HG02798 (cell line): ENCODE measurements at regions not wholly inside any gene's neighbourhood (a gene's known extent, or its start where the extent isn't known, plus 50 kb on each side); places are given as distances from the start of the nearest gene placed in this dataset.

Experiments used
- ATAC-seq: cut with Tn5 transposase; IDR thresholded peaks from one replicate; pipeline ENCODE4 v1.9.1; 2021; ENCODE audit warnings: mild to moderate bottlenecking; ENCODE audit not compliant: unreplicated experiment, poor library complexity

DNA sequence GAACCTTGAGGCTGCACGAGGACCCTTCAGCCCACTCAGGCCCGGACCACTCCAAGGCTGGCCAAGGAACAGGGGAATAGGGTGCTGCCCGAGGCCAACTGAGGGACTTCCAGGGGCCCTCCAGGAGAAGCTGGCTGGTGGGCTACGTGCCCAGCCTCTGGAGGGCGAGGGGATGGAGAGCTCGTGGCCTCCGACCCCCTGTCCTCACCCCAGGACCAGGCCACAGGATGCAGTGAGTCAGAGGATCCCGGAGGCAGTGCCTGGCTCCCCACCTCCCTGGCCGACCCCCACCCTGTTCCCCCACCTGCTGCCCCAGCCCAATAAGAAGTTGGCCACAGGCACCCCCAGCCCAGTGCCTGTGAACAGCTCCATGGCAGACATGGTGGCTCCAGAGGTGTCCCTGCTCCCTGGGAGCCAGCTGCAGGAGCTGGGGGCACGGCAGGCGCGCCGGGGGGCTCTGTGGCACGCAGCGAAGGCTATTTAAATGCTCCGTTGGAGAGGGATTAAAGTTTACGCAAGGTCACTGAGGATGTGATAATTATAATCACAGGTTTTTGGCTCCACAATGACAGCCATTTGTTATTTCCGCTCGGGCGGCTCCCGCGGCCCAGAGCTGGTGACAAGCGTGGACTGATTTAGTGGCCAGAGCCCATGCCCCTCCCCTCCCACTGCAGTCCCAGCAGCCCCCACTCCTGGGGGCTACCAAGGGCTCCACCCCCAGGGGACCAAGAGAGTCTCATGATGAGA lies 95.7 kb upstream of the NKX1-1 start:
- no peak for ATAC-seq

DNA sequence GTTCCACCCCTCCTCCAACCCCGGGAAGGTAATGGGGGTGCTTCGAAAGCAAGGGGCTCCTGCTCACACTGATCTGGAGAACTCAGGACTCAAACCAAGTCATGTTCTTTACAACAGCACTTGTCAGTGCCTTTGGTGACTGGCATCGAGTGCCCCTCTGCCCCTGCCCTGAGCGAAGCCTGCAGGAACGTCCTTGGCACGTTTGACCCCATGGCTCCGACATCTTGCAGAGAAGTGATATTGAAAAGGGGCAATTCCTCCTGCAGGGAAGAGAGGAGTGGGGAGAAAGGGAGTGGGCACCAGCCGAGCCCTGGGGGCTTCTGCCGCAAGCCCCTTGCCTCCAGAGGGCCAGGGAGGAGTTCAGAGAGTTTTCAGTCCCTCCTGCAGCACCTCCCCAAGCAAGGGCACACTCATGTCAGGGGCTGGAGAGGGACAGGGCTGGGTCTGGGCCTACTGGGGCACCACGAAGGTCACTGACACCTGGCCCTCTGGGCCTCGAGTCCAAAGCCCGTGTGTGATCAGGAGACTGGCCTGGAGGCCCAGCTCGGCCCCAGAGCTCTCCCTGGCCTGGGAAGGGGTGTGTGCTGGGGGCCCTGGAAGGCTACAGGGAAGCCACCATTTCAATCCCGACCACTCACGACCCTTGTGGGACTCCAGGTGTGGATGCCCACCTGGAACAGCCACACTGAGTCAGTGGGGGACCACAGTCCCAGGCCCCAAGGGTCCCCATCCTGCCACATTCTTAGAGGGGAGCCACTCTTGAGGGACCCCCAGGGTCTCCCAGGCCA lies 94.9 kb upstream of the NKX1-1 start:
- no peak for ATAC-seq

GRCh38 chr4:1500231-1500965 lies 94.2 kb upstream of the NKX1-1 start:
- no peak for ATAC-seq

- no peak for ATAC-seq
These were observed 93.2 kb upstream of the NKX1-1 start for GRCh38 chr4:1499465-1499864.

GRCh38 chr4:1497189-1497801 lies 91.1 kb upstream of the NKX1-1 start:
- no peak for ATAC-seq

- no peak for ATAC-seq
These were observed 89.9 kb upstream of the NKX1-1 start for GRCh38 chr4:1496116-1496642.

DNA sequence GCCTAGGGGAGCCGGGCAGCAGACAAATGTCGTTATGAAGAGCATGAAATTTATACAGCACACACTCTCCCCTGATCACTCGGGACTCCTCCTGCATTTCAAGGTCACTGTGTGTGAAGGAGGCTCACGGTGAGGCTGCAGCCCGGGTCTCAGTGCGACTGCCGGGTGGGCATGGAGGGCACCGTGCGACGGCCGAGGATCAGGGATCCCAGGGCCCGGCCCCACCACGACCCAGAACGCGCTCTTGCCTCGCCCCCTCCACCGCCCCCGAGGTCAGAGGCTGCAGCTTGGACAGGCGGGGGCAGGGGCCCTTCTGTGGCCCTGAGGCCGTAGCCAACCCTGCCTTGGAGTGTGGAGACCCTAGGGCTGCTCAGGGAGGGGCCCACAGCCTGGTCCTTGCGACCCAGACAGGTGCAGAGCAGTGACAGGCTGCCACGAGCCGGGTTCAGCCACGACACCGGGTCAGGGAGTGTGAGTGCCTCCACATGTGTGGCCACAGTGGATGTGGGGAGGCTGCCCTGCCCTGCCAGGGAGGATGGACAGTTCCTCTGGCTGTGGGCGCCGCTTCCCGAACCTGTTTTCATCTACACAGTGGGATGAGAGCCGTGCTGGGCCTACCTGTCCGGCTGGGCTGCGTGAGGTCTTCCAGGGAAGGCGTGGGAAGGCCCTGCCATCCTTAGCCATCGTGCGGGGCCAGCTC lies 89.3 kb upstream of the NKX1-1 start:
- ATAC-seq: no peak

DNA sequence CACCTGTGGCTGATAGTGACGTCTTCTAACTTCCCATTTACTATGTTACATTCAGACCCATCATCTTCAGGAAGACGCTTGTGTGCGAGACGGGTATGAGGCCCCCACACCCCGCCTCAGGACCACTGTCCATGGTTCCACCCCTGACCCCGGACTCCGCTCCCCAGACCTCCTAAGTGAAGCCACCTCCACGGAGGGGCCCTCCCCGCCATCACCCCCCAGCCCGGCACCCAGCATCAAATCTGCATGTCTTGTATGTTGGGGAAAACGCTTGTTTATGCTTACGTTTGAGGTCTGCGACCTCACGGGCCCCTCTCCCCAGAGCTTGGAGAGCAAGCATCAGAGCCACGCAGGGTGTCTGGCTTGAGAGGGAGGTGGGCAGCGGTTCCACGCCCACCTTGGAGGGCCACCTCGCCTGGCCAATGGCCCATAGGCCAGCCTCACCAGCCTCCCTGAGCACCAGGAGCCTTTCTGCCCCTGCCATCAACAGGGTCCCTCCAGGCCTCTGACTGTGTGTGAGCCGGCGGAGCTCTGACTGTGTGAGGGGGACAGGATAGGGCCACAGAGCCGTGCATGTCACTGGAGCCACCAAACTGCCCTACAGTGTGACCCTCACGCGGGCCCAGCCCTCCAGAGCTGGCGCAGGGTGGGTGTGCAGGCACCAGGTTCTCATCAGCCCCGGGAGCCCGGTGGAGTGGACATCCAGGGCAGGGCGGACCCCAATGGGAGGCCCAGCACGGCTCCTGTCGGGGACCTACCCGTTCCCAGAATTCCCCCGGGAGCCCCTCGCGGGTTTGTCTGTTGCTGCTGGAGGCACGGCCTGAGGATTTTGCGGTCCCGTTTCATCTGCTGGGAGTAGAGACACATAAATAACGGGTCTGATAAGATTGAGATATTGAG lies 88.4 kb upstream of the NKX1-1 start:
- ATAC-seq: no peak

DNA sequence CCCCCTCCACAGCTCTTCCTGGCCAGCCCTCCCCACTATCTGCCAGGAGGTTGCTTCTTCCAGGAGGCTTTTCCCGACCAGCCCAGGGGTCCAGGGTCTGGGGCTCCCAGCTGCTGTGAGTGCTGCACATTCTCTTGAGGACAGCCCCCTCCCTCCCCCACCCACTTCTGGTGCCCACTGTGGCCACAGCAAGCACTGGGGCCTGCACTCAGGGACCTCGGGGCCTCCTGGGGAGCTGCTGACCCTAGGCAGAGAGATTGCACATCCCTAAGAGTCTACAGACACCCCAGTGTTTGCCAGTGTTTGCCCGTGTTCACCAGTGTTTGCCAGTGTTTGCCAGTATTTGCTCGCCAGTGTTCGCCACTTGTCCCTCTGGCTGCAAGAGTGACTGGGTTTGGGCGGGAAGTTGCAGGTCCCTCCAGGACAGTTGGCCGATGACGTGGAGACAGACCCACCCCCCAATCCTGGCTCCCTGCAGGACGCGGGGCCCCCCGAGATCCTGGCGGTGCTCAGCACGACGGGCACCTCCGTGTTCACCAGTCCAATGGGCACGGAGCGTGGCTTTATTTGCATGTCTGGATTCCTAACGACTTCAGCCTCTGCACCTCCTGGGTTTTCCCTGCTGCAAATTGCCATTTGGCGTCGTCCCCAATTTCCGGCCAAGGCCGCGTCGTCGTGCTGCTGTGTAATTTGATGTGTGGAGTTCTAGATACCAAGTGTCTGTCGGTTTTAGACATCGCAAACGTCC lies 87.5 kb upstream of the NKX1-1 start:
- ATAC-seq: no peak

DNA sequence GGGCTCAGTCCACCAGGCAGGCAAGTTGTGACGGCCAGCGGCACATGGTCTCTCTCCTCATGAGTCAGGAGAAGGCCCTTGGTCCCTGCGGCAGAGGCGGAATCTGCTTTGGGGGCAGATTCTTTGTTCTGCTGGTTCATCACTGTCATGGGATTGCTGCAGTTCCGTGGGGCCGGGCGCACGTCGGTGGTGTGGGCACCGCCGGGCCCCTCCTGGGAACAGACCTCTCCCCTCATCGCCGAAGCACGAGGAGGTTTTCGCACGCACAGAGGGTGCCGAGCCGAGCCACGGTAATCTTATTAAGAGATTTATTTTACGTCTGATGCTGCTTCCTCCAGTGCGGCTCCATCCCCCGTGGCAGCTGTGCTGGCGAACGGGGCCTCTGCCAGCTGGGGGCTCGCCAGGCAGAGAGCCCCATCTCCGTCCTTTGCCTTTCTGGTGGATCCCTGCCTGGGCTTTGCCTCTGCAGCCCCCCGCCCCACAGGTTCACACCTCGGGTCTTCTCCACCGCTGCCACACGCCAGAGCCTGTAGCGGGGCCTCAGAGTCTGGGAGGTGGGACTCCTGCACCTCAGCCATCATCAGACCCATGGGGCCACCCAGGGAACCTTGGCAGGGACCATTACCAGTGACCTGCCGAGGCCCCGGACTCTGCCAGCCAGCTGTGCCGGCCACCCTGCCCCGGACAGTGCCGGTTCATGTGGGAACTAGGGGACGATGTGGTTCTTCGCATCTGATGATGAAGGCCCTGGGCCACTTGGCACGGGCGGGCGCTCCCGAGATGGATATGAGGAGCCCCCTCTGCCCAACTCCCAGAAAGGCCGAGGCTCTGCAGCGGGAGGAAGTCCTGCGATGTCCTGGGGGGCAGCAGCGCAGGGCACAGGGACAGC lies 86.7 kb upstream of the NKX1-1 start:
- ATAC-seq: no peak

DNA sequence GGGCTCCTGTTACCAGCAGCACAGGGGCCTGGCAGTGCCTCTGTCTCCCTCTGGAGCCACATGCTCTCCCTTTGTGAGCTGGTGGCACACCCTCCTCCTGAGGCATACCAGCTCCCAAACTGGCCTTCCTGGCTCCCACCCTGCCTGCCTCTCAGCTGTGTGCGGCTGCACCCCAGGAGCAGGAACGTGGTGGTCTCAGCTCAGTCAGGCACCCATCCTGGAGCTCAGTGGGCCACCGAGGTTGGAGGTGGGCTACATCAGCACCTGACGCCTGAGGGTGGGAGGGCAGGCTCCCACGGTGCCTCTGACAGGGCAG lies 85.9 kb upstream of the NKX1-1 start:
- ATAC-seq: no peak

- no peak for ATAC-seq
These were observed 85.3 kb upstream of the NKX1-1 start for GRCh38 chr4:1491328-1492141.

GRCh38 chr4:1490654-1491327 lies 84.5 kb upstream of the NKX1-1 start:
- ATAC-seq: no peak

DNA sequence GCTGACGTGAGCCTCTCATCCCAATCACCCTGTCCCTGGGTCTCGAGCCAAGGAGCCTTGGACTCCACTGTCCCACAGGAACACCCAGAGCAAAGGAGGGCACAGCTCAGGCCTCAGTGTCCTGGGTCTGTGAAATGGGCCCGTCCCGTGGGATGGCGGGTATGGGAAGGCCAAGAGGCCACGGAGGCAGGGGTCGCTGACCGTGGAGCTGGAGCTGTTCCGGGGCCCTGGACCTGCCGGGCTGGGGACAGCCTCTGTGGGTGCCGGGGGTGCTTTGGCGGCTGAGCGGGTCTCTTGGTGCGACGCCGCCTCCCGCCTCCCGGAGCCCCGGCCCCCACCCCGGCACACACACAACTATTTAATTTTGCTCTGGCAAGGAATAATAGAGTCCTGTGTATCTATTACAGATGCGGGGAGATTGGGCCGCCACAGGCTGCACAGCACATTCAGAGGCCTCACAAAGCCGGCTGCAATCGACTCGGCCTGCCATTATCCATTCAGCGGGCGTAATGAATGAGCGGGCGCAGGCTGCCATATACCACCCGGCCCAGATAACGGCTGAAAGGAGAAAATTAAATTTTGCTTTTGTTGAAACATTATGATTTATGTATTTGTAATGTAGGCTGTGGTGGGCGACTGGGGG lies 83.9 kb upstream of the NKX1-1 start:
- ATAC-seq: no peak

DNA sequence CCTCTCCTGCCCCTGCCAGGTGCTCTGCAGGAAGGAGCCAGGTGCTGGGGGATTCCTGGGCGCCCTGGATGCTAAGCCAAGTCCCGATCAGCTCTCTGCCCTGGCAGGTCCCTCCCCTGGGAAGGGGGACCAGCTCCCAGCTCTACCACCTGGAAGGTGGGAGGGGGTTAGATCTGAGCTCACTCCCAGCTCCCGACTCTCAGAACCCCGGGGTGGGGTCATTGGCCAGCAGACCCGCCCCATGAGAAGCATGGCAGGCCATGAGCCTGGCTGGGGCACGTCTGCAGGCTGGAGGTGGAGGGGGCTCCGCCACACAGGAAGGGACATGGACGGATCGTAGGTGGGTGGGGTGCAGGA lies 83.4 kb upstream of the NKX1-1 start:
- ATAC-seq: no peak
